OCI-LY3 (cell line): ENCODE measurements at regions not wholly inside any gene's neighbourhood (a gene's known extent, or its start where the extent isn't known, plus 50 kb on each side); places are given as distances from the start of the nearest gene placed in this dataset.

Experiments used
- H2AFZ ChIP-seq: fragments of 200-600, 300-600 bp; shearing (Covaris generic); 2 replicates; pipeline ENCODE4 v1.6.0; 2014; ENCODE audit warnings: antibody characterized with exemption, low read depth, low read length
- H3K27ac ChIP-seq: fragments of 200-600, 300-600 bp; sonication (generic); 2 replicates; pipeline ENCODE4 v1.5.1; 2014; ENCODE audit warnings: mild to moderate bottlenecking, low read length, moderate library complexity, mixed read lengths
- H3K27me3 ChIP-seq: fragments of 200-600, 300-600 bp; sonication (generic); 2 replicates; pipeline ENCODE4 v1.6.1; 2014; ENCODE audit warnings: low read depth, low read length, mixed read lengths
- H3K36me3 ChIP-seq: fragments of 200-600, 300-600 bp; sonication (generic); replicated peaks from 2 replicates; pipeline ENCODE3; 2014; ENCODE audit warnings: low read depth, low read length, mixed read lengths
- H3K4me1 ChIP-seq: fragments of 300-600, 200-600 bp; sonication (generic); 2 replicates; pipeline ENCODE4 v1.6.1; 2014; ENCODE audit warnings: low read length, mixed read lengths
- H3K4me2 ChIP-seq: fragments of 200-600, 300-600 bp; sonication (generic); 2 replicates; pipeline ENCODE4 v1.6.1; 2014; ENCODE audit warnings: low read length, mixed read lengths
- H3K4me3 ChIP-seq: fragments of 300-600, 200-600 bp; sonication (generic); 2 replicates; pipeline ENCODE4 v1.5.1; 2014; ENCODE audit warnings: antibody characterized with exemption, mild to moderate bottlenecking, low read length, moderate library complexity
- H3K79me2 ChIP-seq: fragments of 300-600, 200-600 bp; shearing (Covaris generic); 2 replicates; pipeline ENCODE4 v1.6.1; 2014; ENCODE audit warnings: mild to moderate bottlenecking, low read length, mixed read lengths
- H3K9ac ChIP-seq: fragments of 300-600, 200-600 bp; shearing (Covaris generic); 2 replicates; pipeline ENCODE4 v1.6.0; 2014; ENCODE audit warnings: mild to moderate bottlenecking, low read length, moderate library complexity
- H3K9me3 ChIP-seq: fragments of 200-600, 300-600 bp; shearing (Covaris generic); 2 replicates; pipeline ENCODE4 v1.6.1; 2014; ENCODE audit warnings: low read length, mixed read lengths; ENCODE audit not compliant: insufficient read depth
- H4K20me1 ChIP-seq: fragments of 200-600, 300-600 bp; sonication (generic); 2 replicates; pipeline ENCODE4 v1.6.1; 2016; ENCODE audit warnings: low read length, mixed read lengths; ENCODE audit not compliant: insufficient read depth
- CTCF ChIP-seq: fragments of 200-600, 300-600 bp; sonication (generic); IDR thresholded peaks from 2 replicates; pipeline ENCODE4 v1.5.1; 2014; ENCODE audit warnings: antibody characterized with exemption, low read length, low read depth
- EZH2phosphoT487 ChIP-seq: fragments of 200-600 bp; shearing (Covaris generic); IDR thresholded peaks from 2 replicates; pipeline ENCODE4 v1.6.1; 2018; ENCODE audit warnings: antibody characterized with exemption, mixed run types, low read depth

GRCh38 chr1:2885001-2885400 is 83.5 kb upstream of the TTC34 start:
- H3K9ac ChIP-seq: no peak overlapping the region
- no peak overlapping the region for H2AFZ ChIP-seq
- no peak overlapping the region for H3K4me2 ChIP-seq
- no peak overlapping the region for H3K4me3 ChIP-seq
- H4K20me1 ChIP-seq: no peaks in the 10 kb centered on the region
- H3K27ac ChIP-seq: no peak overlapping the region
- H3K9me3 ChIP-seq: no peaks in the 10 kb centered on the region
- no peaks in the 10 kb centered on the region for H3K79me2 ChIP-seq
- H3K36me3 ChIP-seq: no peaks in the 10 kb centered on the region
- no peaks in the 10 kb centered on the region for H3K4me1 ChIP-seq
- H3K27me3 ChIP-seq: no peaks in the 10 kb centered on the region
- TF ChIP-seq CTCF (no peak), EZH2phosphoT487 (no peak)

- Histone ChIP-seq H3K79me2 (no peaks in the 10 kb centered on the region), H3K4me3 (no peak overlapping the region), H3K9me3 (no peaks in the 10 kb centered on the region), H3K4me2 (no peak overlapping the region), H3K9ac (no peak overlapping the region), H4K20me1 (no peaks in the 10 kb centered on the region), H3K27ac (no peak overlapping the region), H3K36me3 (no peaks in the 10 kb centered on the region), H2AFZ (no peak overlapping the region), H3K27me3 (no peaks in the 10 kb centered on the region), H3K4me1 (no peaks in the 10 kb centered on the region)
- TF ChIP-seq EZH2phosphoT487 (no peak), CTCF (no peak)
Observed at GRCh38 chr1:2886631-2887030, 85.1 kb upstream of the TTC34 start.

- no peaks in the 10 kb centered on the region for H3K36me3 ChIP-seq
Observed at GRCh38 chr1:2887941-2888855, 86.7 kb upstream of the TTC34 start.

GRCh38 chr1:2890221-2890850 is 88.8 kb upstream of the TTC34 start:
- no peaks in the 10 kb centered on the region for H3K27me3 ChIP-seq
- no peaks in the 10 kb centered on the region for H3K4me1 ChIP-seq
- no peak overlapping the region for H3K9ac ChIP-seq
- H2AFZ ChIP-seq: no peak overlapping the region
- TF ChIP-seq CTCF (no peak), EZH2phosphoT487 (no peak)
- H3K4me2 ChIP-seq: no peak overlapping the region
- H3K27ac ChIP-seq: no peak overlapping the region
- no peaks in the 10 kb centered on the region for H3K79me2 ChIP-seq
- no peaks in the 10 kb centered on the region for H3K9me3 ChIP-seq
- H4K20me1 ChIP-seq: no peaks in the 10 kb centered on the region
- H3K36me3 ChIP-seq: no peaks in the 10 kb centered on the region
- H3K4me3 ChIP-seq: no peak overlapping the region

More at GRCh38 chr1:2887941-2888855, 86.7 kb upstream of the TTC34 start:
- Histone ChIP-seq H4K20me1 (no peaks in the 10 kb centered on the region), H3K27ac (no peak overlapping the region), H3K4me2 (no peak overlapping the region), H3K4me1 (no peaks in the 10 kb centered on the region), H3K27me3 (no peaks in the 10 kb centered on the region), H3K9me3 (no peaks in the 10 kb centered on the region), H3K4me3 (no peak overlapping the region), H3K79me2 (no peaks in the 10 kb centered on the region), H2AFZ (no peak overlapping the region), H3K9ac (no peak overlapping the region)
- no peak for TF ChIP-seq EZH2phosphoT487
